H9 (cell line): ENCODE measurements at regions not wholly inside any gene's neighbourhood (a gene's known extent, or its start where the extent isn't known, plus 50 kb on each side); places are given as distances from the start of the nearest gene placed in this dataset.

Source experiments
- DNase-seq: peaks from one replicate; pipeline ENCODE4 v3.0.0-alpha.2; 2017
- H2AFZ ChIP-seq: one replicate; pipeline ENCODE4 v1.6.1; 2013; ENCODE audit warnings: mild to moderate bottlenecking, low read length, control low read depth, moderate library complexity
- H2AK5ac ChIP-seq: 2 replicates; pipeline ENCODE4 v1.6.1; 2013; ENCODE audit warnings: low read length, control low read depth, mixed read lengths; ENCODE audit not compliant: insufficient read length
- H2BK120ac ChIP-seq: one replicate; pipeline ENCODE4 v1.6.1; 2013; ENCODE audit warnings: low read depth, mild to moderate bottlenecking, low read length, control low read depth, inconsistent platforms; ENCODE audit not compliant: poor library complexity, severe bottlenecking
- H2BK12ac ChIP-seq: 2 replicates; pipeline ENCODE4 v1.6.1; 2013; ENCODE audit warnings: low read length, control low read depth, mixed read lengths, low read depth; ENCODE audit not compliant: insufficient read length
- H2BK15ac ChIP-seq: 2 replicates; pipeline ENCODE4 v1.6.1; 2013; ENCODE audit warnings: low read depth, low read length, control low read depth
- H2BK20ac ChIP-seq: one replicate; pipeline ENCODE4 v1.6.1; 2013; ENCODE audit warnings: low read depth, mild to moderate bottlenecking, low read length, control low read depth, inconsistent platforms; ENCODE audit not compliant: poor library complexity, severe bottlenecking
- H2BK5ac ChIP-seq: 2 replicates; pipeline ENCODE4 v1.6.1; 2013; ENCODE audit warnings: low read length, control low read depth, mixed read lengths; ENCODE audit not compliant: insufficient read length
- H3K14ac ChIP-seq: 2 replicates; pipeline ENCODE4 v1.6.1; 2013; ENCODE audit warnings: low read length, control low read depth; ENCODE audit not compliant: insufficient read depth
- H3K18ac ChIP-seq: 2 replicates; pipeline ENCODE4 v1.6.1; 2013; ENCODE audit warnings: low read depth, mild to moderate bottlenecking, mixed read lengths, low read length, control low read depth; ENCODE audit not compliant: insufficient read length
- H3K23ac ChIP-seq: 2 replicates; pipeline ENCODE4 v1.6.1; 2013; ENCODE audit warnings: low read length, control low read depth, mixed read lengths, low read depth; ENCODE audit not compliant: insufficient read length
- H3K23me2 ChIP-seq: 2 replicates; pipeline ENCODE4 v1.6.1; 2013; ENCODE audit warnings: low read depth, mild to moderate bottlenecking, mixed read lengths, low read length, control low read depth; ENCODE audit not compliant: insufficient read length, poor library complexity, severe bottlenecking
- H3K27ac ChIP-seq: 2 replicates; pipeline ENCODE4 v1.5.1; 2013; ENCODE audit warnings: low read length, control low read depth, mixed read lengths, low read depth; ENCODE audit not compliant: insufficient read length
- H3K27me3 ChIP-seq: 2 replicates; pipeline ENCODE4 v1.6.1; 2013; ENCODE audit warnings: low read length, control low read depth, inconsistent platforms; ENCODE audit not compliant: insufficient read depth
- H3K4ac ChIP-seq: 2 replicates; pipeline ENCODE4 v1.6.1; 2013; ENCODE audit warnings: low read depth, mild to moderate bottlenecking, control low read depth, inconsistent platforms, low read length, moderate library complexity
- H3K4me1 ChIP-seq: 2 replicates; pipeline ENCODE4 v1.6.1; 2013; ENCODE audit warnings: low read length, control low read depth, inconsistent platforms; ENCODE audit not compliant: insufficient read depth
- H3K4me2 ChIP-seq: 2 replicates; pipeline ENCODE4 v1.6.1; 2013; ENCODE audit warnings: low read length, control low read depth, mixed read lengths; ENCODE audit not compliant: insufficient read length, insufficient read depth
- H3K56ac ChIP-seq: 2 replicates; pipeline ENCODE4 v1.6.1; 2013; ENCODE audit warnings: low read depth, mild to moderate bottlenecking, mixed read lengths, low read length, control low read depth; ENCODE audit not compliant: insufficient read length
- H3K79me1 ChIP-seq: 2 replicates; pipeline ENCODE4 v1.6.1; 2013; ENCODE audit warnings: low read depth, mild to moderate bottlenecking, moderate library complexity, low read length, control low read depth, inconsistent platforms; ENCODE audit not compliant: insufficient read depth, poor library complexity, severe bottlenecking
- H3K79me2 ChIP-seq: 2 replicates; pipeline ENCODE4 v1.6.1; 2013; ENCODE audit warnings: low read length, control low read depth, inconsistent platforms; ENCODE audit not compliant: insufficient read depth
- H3K9ac ChIP-seq: 2 replicates; pipeline ENCODE4 v1.6.1; 2013; ENCODE audit warnings: low read length, control low read depth, mixed read lengths; ENCODE audit not compliant: insufficient read length; ENCODE audit errors: extremely low read depth
- H3K9me3 ChIP-seq: one replicate; pipeline ENCODE4 v1.6.1; 2013; ENCODE audit warnings: low read depth, low read length, inconsistent platforms; ENCODE audit not compliant: control insufficient read depth
- H3T11ph ChIP-seq: one replicate; pipeline ENCODE4 v1.6.1; 2013; ENCODE audit warnings: mild to moderate bottlenecking, low read length, control low read depth, inconsistent platforms
- H4K20me1 ChIP-seq: one replicate; pipeline ENCODE4 v1.6.1; 2013; ENCODE audit not compliant: control insufficient read depth, insufficient read length, insufficient read depth
- H4K5ac ChIP-seq: 2 replicates; pipeline ENCODE4 v1.6.1; 2013; ENCODE audit warnings: low read depth, mild to moderate bottlenecking, mixed read lengths, low read length, control low read depth; ENCODE audit not compliant: insufficient read length
- H4K8ac ChIP-seq: replicated peaks from 2 replicates; pipeline ENCODE4 v1.6.1; 2013; ENCODE audit warnings: low read length, control low read depth, mixed read lengths, low read depth; ENCODE audit not compliant: insufficient read length
- H4K91ac ChIP-seq: 2 replicates; pipeline ENCODE4 v1.6.1; 2013; ENCODE audit warnings: low read depth, mild to moderate bottlenecking, moderate library complexity, mixed read lengths, low read length, control low read depth; ENCODE audit not compliant: insufficient read length
- H3K27ac Mint-ChIP-seq, 3 experiments: 2 replicates in 2 of 3; 3 replicates in 1 of 3; pipeline ENCODE4 v1.8.0; 2020 to 2021; ENCODE audit warnings: mixed read lengths in 3 of 3, mild to moderate bottlenecking in 1 of 3, moderate library complexity in 1 of 3
- H3K27me3 Mint-ChIP-seq: 2 replicates; pipeline ENCODE4 v1.8.0; 2021; ENCODE audit warnings: low read depth, mild to moderate bottlenecking, moderate library complexity, mixed read lengths
- H3K36me3 Mint-ChIP-seq, 3 experiments: 2 replicates in 2 of 3; 3 replicates in 1 of 3; pipeline ENCODE4 v1.8.0; 2020 to 2021; ENCODE audit warnings: low read depth in 3 of 3, mixed read lengths in 3 of 3; ENCODE audit not compliant: insufficient read depth in 1 of 3
- H3K4me1 Mint-ChIP-seq, 2 experiments: 2 replicates each; pipeline ENCODE4 v1.8.0; 2020; ENCODE audit warnings: mixed read lengths in 2 of 2
- H3K4me3 Mint-ChIP-seq, 2 experiments: 2 replicates in 1 of 2; 3 replicates in 1 of 2; pipeline ENCODE4 v1.8.0; 2020 to 2021; ENCODE audit warnings: mild to moderate bottlenecking in 2 of 2, mixed read lengths in 2 of 2, moderate library complexity in 1 of 2
- H3K9me3 Mint-ChIP-seq, 2 experiments: 2 replicates in 1 of 2; 3 replicates in 1 of 2; pipeline ENCODE4 v1.8.0; 2020; ENCODE audit warnings: mild to moderate bottlenecking in 2 of 2, mixed read lengths in 2 of 2, moderate library complexity in 1 of 2
- WGBS: extraction: QIAGEN DNeasy Blood & Tissue Kit; methylation state at CpG from one replicate; pipeline ENCODE4 v1.1.7; 2013; ENCODE audit warnings: missing lambda C conversion rate, low lambda C conversion rate, mixed read lengths; ENCODE audit not compliant: insufficient read length; ENCODE audit errors: extremely low coverage; 5-methylcytosine and 5-hydroxymethylcytosine counted together
- TF ChIP-seq, protein P1 (sequence below): fragments of 200-600 bp; sonication (generic); conservative IDR thresholded peaks from 3 replicates; pipeline ENCODE4 v1.8.0; 2021; ENCODE audit warnings: antibody characterized with exemption, mild to moderate bottlenecking

GRCh38 chr1:213676736-213677135 lies 311.0 kb upstream of the PROX1 start:
- Histone ChIP-seq H2BK12ac (no peak overlapping the region), H3K23ac (no peak overlapping the region), H3K27me3 (no peaks in the 10 kb centered on the region), H2BK5ac (no peak overlapping the region), H3K27ac (no peak overlapping the region), H3K4me2 (no peak overlapping the region), H4K20me1 (no peaks in the 10 kb centered on the region), H2BK120ac (no peak overlapping the region), H2AFZ (no peak overlapping the region), H3K18ac (no peak overlapping the region), H3T11ph (no peak overlapping the region), H3K14ac (no peak overlapping the region), H3K23me2 (no peaks in the 10 kb centered on the region), H3K9ac (no peak overlapping the region), H4K8ac (no peak overlapping the region), H3K79me1 (no peaks in the 10 kb centered on the region), H3K9me3 (no peaks in the 10 kb centered on the region), H2BK15ac (no peak overlapping the region), H3K4me1 (no peaks in the 10 kb centered on the region), H3K4ac (no peak overlapping the region), H4K91ac (no peak overlapping the region), H3K79me2 (no peaks in the 10 kb centered on the region), H4K5ac (no peak overlapping the region), H2AK5ac (no peak overlapping the region), H3K56ac (no peak overlapping the region), H2BK20ac (no peak overlapping the region)
- Mint-ChIP-seq H3K27ac (no peak overlapping the region), H3K4me3 (no peak overlapping the region), H3K9me3 (peaks cover 4 to 7% of the 10 kb centered on the region in 2 experiments; a peak in 4 of 5 replicates), H3K36me3 (no peaks in the 10 kb centered on the region), H3K4me1 (no peaks in the 10 kb centered on the region), H3K27me3 (peaks cover 23% of the 10 kb centered on the region)
- DNase-seq = no peak
- TF ChIP-seq, protein P1, sequence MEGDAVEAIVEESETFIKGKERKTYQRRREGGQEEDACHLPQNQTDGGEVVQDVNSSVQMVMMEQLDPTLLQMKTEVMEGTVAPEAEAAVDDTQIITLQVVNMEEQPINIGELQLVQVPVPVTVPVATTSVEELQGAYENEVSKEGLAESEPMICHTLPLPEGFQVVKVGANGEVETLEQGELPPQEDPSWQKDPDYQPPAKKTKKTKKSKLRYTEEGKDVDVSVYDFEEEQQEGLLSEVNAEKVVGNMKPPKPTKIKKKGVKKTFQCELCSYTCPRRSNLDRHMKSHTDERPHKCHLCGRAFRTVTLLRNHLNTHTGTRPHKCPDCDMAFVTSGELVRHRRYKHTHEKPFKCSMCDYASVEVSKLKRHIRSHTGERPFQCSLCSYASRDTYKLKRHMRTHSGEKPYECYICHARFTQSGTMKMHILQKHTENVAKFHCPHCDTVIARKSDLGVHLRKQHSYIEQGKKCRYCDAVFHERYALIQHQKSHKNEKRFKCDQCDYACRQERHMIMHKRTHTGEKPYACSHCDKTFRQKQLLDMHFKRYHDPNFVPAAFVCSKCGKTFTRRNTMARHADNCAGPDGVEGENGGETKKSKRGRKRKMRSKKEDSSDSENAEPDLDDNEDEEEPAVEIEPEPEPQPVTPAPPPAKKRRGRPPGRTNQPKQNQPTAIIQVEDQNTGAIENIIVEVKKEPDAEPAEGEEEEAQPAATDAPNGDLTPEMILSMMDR = no peak
- WGBS = no CpG with 5 or more reads among the region's 2 CpGs
